Embryonic facial prominence (tissue), 1 donor: ENCODE measurements at regions not wholly inside any gene's neighbourhood (a gene's known extent, or its start where the extent isn't known, plus 50 kb on each side); places are given as distances from the start of the nearest gene placed in this dataset.

ENCODE experiments used
- DNase-seq: peaks from one replicate; pipeline ENCODE4 v3.0.0-alpha.2; 2016; ENCODE audit errors: extremely low spot score

DNA sequence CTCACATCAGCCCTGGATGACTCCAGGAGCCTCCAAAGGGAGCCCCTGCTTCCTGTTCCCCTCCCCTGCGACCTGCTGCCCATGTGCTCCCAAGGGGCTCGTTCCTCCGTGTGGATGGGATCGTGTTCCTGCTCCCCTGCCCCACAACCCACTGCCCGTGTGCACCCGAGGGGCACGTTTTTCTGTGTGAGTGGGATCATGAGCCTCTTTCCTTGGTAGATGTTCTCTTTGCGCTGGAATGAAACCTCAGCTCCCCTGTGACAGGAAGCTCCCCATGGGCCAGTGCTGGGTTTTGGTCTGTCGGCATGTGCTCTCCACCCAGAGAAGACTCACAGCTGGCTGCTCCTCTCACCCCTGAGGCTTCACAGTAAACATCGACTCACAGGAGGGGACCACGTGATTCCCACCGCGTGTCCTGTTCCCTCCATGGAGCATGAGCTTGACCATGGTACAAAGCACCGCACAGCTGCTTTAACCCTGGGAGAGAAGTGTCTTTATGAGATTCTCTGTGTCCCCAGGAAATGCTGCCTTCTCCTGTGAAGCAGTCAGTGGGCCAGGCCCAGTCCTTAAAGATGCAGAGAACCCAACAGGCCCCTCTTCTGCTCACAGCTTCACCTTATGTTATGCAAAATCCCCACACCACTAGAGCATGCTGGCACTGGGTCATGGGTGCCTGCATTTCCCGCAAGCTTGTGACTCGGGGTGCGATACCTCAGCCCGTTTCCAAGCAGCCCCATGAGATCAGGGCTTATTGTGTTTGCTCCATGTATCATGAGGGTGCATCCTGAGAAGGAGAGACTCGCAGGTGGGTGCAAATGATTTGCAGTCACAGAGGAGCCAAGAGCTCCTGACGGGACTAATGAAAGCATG is 215.1 kb downstream of the ERMARD start:
- DNase-seq = no peak

DNA sequence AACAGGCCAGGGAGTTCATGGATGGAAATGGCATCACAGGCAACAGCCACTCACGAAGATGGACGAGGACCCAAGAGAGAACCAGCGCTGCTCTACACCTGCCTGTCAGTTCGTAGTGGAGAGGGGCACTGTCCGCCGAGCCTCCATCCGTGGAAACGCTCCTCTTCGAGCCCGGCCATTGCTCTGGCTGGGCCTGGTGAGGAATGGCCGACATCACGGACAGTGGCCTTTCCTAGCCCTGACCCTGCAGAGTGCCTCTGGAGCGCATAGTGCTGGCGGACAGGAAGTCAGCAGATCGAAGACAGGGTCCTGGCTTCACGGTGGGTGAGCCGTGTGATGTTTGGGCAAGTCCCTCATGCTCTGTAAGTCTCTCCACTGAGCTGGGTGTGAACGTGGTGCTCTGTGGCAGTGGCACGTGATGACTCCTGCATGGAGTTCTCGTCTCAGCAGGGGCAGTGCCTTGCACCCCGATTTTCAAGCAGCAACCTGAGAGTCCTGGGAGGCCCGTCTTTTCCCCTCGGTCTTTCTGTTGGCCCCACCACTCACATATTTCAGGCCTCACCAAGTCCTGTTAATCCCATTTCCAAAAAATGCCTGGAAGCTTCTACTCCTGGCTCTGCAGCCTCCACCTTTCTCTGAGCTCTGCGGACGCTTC is 214.4 kb downstream of the ERMARD start:
- DNase-seq = no peak

DNA sequence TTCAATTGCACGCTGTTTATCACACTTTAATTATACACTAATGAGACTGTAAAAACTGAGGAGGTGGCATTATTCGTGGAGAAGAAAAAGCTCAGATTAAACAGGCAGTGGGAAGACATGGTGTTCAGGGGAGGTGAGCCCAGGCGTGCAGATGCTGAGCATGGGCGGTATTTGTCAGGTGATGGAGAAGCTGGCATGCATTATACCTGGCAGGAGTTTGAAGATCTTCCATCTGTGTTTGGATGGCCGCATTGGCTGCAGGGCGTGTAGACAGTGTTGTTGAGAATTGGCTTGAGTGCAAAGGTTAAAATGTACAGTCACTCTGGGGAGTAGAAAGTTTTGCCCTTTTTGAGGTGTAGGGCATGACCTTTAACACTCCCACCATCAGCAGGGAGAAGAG is 213.8 kb downstream of the ERMARD start:
- no peak for DNase-seq

DNA sequence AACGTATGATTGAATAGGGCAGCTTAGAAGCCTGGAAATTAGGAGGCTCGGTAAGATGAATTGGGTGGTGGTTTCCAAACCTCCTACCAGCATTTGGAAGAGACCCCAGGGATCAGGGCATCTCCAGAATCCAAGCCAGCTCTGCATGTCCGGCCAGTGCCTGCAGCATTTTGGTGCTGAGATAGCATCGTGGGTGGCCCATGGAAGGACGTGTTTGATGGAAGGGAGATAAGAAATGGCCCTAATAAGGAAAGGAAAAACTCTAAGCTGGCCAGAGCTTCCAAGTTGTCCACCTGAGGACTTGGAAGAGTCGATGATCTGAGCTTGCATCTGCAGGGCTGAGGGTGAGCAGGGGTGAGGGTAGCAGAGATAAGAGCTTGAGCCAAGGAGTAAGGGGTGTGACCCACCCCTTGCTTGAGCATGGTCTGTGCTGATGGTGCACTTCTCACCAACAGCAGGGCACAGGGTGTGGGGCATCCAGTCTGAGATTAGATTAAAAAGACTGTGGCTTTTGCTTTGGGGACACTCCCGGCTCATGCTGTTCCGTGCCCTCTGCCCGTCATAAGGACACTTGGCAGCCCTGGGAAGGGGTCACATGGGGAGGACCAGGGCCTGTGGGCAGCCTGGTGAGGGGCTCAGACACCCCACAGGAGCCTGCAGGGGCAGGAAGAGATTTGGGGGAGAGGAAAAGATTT is 213.2 kb downstream of the ERMARD start:
- no peak for DNase-seq

- DNase-seq = no peak
These were observed 212.3 kb downstream of the ERMARD start for GRCh38 chr6:169963581-169964297.

GRCh38 chr6:169962604-169963469 is 211.4 kb downstream of the ERMARD start:
- DNase-seq = no peak

- DNase-seq = no peak
These were observed 210.5 kb downstream of the ERMARD start for GRCh38 chr6:169961772-169962561.

DNA sequence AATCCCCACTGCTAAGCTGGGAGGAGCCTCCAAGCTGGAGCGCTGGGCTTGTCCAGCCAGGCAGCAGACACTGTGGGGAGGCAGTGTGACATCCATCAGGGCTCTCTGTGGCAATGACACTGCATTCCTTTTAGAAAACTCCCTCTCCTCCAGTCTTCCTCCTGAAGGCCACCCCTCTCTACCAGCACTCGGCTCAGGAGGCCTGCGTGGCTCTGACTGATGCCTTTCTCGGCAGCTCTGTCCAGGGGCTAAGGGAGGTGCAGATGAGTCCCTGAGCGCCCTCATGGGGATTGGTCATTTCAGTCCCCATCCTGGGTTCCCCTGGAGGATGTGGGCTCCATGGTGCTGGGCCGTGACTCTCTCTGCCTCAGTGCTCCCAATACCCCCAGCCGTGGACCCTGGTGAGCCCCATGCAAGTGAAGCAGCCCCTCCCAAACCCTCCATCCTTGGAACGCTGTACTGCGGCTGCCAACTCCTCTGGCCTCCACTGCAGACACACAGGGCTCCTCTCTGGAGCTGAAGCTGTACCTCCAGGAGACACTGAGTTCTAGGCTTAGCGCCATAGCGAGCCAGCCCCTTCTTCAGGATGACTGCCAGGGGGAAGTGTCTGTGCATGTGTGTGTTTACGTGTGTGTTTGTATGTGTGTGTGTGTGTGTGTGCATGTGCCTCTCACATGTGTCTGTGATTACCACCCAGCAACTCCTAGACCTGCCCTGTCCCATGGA is 209.6 kb downstream of the ERMARD start:
- no peak for DNase-seq

DNA sequence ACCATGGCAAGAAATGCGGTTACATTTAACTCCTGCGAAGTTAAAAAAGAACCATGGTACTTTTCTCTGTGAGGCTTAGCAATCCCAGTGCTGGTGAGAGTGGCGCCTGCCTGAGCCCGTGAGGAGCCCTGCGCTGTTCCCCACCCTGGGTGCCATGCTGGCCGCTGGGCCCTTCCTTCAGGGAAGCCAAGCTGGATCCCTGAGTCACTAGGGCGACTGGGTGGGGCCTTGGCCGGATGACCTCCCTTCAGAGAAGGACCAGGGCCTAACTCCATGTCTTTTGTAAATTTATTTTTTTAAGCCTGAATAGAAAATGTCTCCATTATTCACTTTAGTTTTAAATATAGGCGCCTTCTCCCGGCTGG is 209.1 kb downstream of the ERMARD start:
- DNase-seq = no peak

DNA sequence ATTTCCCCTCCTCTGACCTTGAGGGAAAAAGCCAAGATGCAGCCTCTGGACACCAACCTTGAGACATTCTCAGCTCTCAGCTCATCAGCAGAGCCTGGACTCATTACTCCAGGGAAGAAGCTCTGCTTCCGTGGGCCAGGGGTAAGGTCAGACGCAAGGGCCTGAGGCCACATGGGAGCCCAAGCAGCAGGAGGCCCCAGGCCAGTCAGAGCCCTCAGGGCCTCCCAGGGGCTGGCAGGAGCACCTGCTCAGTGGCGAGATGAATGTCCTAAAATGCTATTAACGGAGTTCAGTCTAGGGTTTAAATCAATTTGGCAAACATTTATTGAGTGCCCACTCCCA is 208.6 kb downstream of the ERMARD start:
- DNase-seq = no peak

GRCh38 chr6:169959136-169960002 is 207.9 kb downstream of the ERMARD start:
- no peak for DNase-seq

DNA sequence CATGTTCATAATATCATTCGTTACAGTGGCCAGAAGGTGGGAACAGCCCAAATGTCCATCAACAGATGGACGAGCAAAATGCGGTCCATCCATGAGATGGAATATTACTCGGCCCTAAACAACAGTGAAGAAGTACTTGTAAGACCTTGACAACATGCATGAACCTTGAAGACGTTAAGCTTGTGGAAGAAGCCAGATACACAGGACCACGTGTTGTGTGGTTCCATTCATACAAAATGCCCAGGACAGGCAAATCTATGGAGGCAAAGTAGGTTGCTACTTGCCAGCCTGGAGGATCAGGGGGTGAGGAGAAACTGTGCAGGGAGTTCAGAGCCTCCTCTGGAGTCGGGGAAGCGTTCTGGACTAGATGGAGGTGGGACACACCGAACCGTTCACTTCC is 207.1 kb downstream of the ERMARD start:
- no peak for DNase-seq

GRCh38 chr6:169957351-169957963 is 206.0 kb downstream of the ERMARD start:
- no peak for DNase-seq

DNA sequence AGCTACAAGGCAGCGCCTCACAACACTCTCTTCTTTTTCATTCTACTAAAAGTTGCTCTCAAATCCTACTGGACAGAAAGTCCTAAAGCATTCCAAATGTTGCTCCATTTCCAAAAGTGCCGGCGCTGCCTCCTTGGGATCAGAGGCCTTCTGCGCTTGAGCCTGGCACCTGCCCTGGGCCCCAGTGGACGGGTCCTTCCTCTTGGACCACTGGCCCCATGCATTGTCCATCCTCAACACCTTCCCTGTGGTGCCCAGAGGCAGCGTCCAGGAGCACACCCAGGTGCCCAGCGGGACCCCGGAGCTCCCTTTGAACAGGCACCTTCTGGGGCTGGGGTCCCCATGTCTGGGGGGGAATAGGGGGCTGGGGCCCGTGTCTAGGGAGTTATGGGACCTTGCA is 205.2 kb downstream of the ERMARD start:
- no peak for DNase-seq

DNA sequence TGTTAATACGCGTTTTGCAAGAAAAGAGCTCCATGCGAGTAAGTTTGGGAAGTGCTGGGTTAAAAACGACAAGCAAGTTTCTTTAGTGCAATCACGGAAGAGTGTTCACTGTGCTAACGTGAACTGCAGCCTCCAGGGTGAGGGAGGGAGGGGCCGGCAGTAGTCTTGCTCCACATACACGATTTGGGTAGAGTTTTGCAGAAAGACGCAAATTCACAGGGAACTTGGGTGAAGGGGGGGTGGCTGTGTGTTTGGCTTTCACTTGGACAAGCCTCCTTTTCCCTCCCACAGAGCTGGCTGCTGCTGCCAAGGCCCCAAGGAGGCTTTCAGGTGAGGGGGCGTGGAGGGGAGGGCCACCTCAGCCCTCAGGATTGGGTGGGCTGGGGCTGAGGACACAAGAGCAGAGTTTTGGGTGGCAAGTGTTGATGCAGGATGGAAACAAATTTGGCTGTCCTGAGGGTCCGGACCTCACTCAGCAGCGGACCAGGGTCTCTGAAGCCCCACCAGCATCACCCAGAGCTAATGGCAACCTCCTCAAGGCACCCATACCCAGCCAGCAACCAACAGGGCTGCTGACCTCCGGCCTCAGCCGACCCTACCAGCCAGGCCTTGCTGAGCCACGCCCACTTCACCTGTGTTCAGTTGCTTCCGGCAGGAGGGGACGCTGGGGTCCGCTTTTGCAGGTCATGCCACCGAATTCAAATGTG is 204.5 kb downstream of the ERMARD start:
- DNase-seq = no peak

GRCh38 chr6:169954977-169955376 is 203.6 kb downstream of the ERMARD start:
- no peak for DNase-seq

- no peak for DNase-seq
These were observed 202.3 kb downstream of the ERMARD start for GRCh38 chr6:169953686-169954085.

GRCh38 chr6:169950558-169950957 is 199.1 kb downstream of the ERMARD start:
- DNase-seq = no peak
